ENCODE measurements at regions not wholly inside any gene's neighbourhood (a gene's known extent, or its start where the extent isn't known, plus 50 kb on each side); places are given as distances from the start of the nearest gene placed in this dataset.

GRCh38 chr21:14602382-14602958, 56.4 kb upstream of the SAMSN1 start:
- DNase-seq = no peak

- no peak for DNase-seq
Observed at GRCh38 chr21:14600569-14601297, 54.6 kb upstream of the SAMSN1 start.

- DNase-seq = no peak
Observed at GRCh38 chr21:14598065-14598464, 52.0 kb upstream of the SAMSN1 start.
